T-helper 2 cell treated with Interferon-gamma antibody and Interleukin-4, amounts not matched to agents 5 μg/mL and 100 μg/mL, for 36 hours (primary cell): ENCODE measurements at regions not wholly inside any gene's neighbourhood (a gene's known extent, or its start where the extent isn't known, plus 50 kb on each side); places are given as distances from the start of the nearest gene placed in this dataset.

Source experiments
- DNase-seq: peaks from one replicate; pipeline ENCODE4 v3.0.0; 2021; ENCODE audit warnings: low spot score
- H3K27ac Mint-ChIP-seq: one replicate; pipeline ENCODE4 v1.8.0; 2021; ENCODE audit warnings: mild to moderate bottlenecking, mixed read lengths
- H3K27me3 Mint-ChIP-seq: one replicate; pipeline ENCODE4 v1.8.0; 2021; ENCODE audit warnings: low read depth, mixed read lengths
- H3K36me3 Mint-ChIP-seq: one replicate; pipeline ENCODE4 v1.8.0; 2021; ENCODE audit warnings: low read depth, mixed read lengths
- H3K4me1 Mint-ChIP-seq: one replicate; pipeline ENCODE4 v1.8.0; 2021; ENCODE audit warnings: low read depth, mixed read lengths
- H3K4me3 Mint-ChIP-seq: one replicate; pipeline ENCODE4 v1.8.0; 2022; ENCODE audit warnings: mild to moderate bottlenecking, moderate library complexity, mixed read lengths
- H3K9me3 Mint-ChIP-seq: one replicate; pipeline ENCODE4 v1.8.0; 2021; ENCODE audit warnings: mixed read lengths

DNA sequence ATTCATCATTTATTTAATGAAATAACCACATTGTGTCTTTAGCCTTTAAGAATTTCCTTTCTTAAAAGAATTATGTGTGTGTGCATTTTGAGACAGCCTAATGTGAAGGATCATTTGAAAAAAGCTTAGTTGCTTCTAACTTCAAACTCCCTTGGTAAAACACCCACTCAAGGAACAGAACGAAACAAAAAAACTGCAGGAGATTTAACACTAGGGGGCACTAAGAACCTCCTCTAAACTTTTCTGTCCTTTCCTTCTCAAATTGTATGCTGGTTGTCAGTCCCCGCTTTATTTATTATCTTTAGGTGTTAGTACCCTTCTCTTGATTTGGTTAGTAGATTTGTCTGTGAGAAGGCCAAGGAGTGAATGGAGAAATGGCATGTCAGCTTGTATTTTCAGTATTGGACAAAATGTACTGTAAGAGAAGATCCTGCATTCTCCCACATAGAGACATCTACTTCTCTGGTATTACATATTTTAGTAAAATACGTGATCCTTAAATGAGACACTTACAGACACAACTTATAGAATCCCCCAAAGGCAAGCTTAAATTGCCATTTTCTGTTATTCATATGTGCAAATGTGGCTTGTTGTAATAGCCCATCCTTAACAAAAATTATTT, 229.7 kb downstream of the MRPS30 start:
- DNase-seq: no peak
- Mint-ChIP-seq H3K4me1 (no peaks in the 10 kb centered on the region), H3K27me3 (no peaks in the 10 kb centered on the region), H3K27ac (no peak overlapping the region), H3K36me3 (no peaks in the 10 kb centered on the region), H3K9me3 (no peaks in the 10 kb centered on the region), H3K4me3 (no peak overlapping the region)

DNA sequence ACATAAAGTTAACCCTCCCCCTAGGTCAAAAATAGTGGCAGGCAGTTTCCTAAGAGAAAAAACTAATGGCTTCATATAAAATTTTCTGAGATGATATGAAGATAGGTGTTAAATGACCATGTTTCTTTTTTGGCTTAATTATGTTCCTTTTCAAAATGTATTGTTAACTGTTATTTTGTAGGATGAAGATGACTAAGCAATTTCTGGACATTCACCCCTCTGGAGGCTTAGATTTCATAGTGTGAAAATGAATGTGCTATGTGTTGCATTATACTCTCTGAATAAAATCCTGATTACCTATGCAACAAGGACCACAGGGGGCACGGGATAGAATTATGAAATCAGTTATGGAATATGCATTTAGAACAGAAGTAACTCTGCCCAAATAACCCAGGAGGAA, 233.5 kb downstream of the MRPS30 start:
- H3K4me3 Mint-ChIP-seq: no peak overlapping the region
- H3K4me1 Mint-ChIP-seq: no peaks in the 10 kb centered on the region
- DNase-seq: no peak
- no peaks in the 10 kb centered on the region for H3K27me3 Mint-ChIP-seq
- no peak overlapping the region for H3K27ac Mint-ChIP-seq
- H3K9me3 Mint-ChIP-seq: no peaks in the 10 kb centered on the region
- no peaks in the 10 kb centered on the region for H3K36me3 Mint-ChIP-seq

DNA sequence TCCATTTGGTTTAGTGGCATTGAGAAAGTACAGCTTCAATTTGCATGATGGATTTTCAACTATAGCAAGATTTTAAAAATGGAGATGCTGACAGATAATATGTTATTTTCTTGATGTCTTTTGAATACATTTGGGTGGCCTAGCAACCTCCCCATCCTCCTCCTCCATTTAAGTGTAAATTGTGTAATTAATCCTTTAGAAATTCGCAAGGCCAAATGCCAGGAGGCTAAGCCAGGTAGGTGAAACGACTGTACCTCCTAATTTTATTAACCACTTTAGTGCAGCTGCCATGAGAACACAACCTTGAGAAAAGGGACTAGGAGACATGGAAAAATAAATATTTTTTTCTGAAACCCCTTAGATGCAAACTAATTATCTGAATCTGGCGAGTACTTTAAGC, 248.8 kb downstream of the MRPS30 start:
- H3K4me1 Mint-ChIP-seq: no peaks in the 10 kb centered on the region
- H3K27ac Mint-ChIP-seq: no peak overlapping the region
- H3K27me3 Mint-ChIP-seq: no peaks in the 10 kb centered on the region
- H3K4me3 Mint-ChIP-seq: no peak overlapping the region
- H3K36me3 Mint-ChIP-seq: no peaks in the 10 kb centered on the region
- no peak for DNase-seq
- peaks cover 3% of the 10 kb centered on the region for H3K9me3 Mint-ChIP-seq

DNA sequence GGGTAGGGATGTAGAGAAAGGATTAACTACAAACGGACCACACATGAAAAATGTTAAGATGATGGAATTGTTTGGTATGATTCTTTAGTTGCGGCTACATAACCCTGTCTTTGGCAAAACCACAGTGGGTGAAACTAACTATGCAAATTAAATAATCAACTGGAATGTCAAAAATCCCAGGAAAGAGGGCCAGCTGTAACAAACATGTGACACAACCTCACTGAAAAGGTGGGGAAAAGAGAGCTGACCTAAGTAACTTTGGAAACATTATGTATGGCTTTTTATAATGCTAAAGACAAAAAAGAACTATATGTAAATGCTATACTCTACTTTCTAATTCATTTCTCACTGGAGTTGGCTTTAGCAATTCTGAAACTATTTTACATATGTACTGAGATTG, 252.0 kb downstream of the MRPS30 start:
- Mint-ChIP-seq H3K36me3 (no peaks in the 10 kb centered on the region), H3K27ac (no peak overlapping the region), H3K4me1 (no peaks in the 10 kb centered on the region), H3K4me3 (no peak overlapping the region), H3K9me3 (peaks cover 9% of the 10 kb centered on the region), H3K27me3 (no peaks in the 10 kb centered on the region)
- DNase-seq: no peak

DNA sequence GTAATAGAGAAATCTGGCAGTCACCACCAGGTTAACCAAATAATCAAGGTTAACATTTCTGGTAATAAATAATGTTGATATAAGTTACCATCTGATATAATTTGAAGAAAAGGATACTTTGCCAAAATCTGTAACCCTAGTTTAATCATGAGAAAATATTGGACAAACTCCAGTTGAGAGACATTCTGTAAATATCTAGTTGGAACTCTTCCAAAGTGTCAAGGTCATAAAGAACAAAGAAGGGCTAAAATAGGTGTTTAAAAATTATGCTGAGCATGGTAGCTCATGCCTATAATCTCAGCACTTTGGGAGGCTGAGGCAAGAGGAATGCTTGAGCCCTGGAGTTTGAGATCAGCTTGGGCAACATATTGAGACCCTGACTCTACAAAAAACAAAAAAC, 253.3 kb downstream of the MRPS30 start:
- H3K4me3 Mint-ChIP-seq: no peak overlapping the region

DNA sequence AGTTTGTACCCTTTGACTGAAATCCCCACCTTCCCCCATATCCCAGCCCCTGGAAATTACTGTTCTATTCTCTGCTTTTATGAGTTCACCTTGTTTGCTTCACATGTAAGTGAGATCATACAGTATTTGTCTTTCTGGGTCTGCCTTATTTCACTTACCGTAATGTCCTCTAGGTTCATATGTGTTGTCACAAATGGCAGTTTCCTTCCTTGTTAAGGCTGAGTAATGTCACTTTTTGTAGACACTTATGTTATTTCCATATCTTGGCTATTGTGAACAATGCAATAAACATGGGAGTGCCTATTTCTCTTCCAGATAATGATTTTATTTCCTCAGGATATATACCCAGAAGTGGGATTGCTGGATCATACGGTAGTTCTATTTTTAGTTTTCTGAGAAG, 272.3 kb downstream of the MRPS30 start:
- Mint-ChIP-seq H3K36me3 (no peaks in the 10 kb centered on the region), H3K27me3 (no peaks in the 10 kb centered on the region), H3K4me3 (no peak overlapping the region), H3K27ac (no peak overlapping the region), H3K9me3 (peaks cover 38% of the 10 kb centered on the region), H3K4me1 (no peaks in the 10 kb centered on the region)
- no peak for DNase-seq

More for the DNA sequence above, 253.3 kb downstream of the MRPS30 start:
- no peak for DNase-seq
- no peak overlapping the region for H3K27ac Mint-ChIP-seq
- no peaks in the 10 kb centered on the region for H3K27me3 Mint-ChIP-seq
- no peaks in the 10 kb centered on the region for H3K4me1 Mint-ChIP-seq
- H3K36me3 Mint-ChIP-seq: no peaks in the 10 kb centered on the region
- peaks cover 9% of the 10 kb centered on the region for H3K9me3 Mint-ChIP-seq

DNA sequence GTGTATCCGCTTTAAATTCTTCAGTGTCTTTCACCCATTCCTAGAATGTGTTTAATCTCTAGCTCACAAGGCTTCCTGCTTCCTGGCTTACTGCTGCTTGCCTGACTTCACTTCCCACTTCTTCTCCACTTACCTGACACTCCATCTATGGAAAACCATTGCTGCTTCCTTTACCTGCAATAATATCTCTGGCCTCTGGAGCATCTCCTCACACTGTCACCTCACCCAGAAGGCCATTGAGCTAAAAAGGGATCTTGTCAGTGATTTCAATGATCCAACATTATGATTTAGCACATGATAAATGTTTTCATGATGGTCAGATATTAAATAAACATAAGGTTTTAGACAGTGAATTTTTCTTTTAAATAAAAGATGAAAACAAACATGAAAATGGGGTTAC, 281.1 kb downstream of the MRPS30 start:
- no peak for DNase-seq
- Mint-ChIP-seq H3K27ac (no peak overlapping the region), H3K27me3 (no peaks in the 10 kb centered on the region), H3K9me3 (peaks cover 21% of the 10 kb centered on the region), H3K36me3 (no peaks in the 10 kb centered on the region), H3K4me1 (no peaks in the 10 kb centered on the region), H3K4me3 (no peak overlapping the region)

DNA sequence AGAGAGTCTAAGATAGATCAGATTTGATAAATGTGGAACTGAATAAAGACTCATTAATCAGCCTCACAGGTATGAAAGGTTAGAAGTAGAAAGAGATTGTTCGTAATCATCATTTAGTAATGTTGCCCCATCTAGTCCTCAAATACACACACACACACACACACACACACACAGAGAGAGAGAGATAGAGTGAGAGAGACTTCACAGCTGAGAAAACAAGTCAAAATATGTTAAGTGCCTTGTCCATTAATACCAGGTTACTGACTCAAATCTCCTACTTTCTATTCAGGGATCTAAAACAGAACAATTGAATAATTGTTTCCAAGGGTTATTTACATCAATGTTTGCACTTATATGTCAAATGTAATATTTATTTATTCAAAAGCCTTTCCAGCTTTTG, 284.6 kb downstream of the MRPS30 start:
- Mint-ChIP-seq H3K36me3 (no peaks in the 10 kb centered on the region), H3K27me3 (no peaks in the 10 kb centered on the region), H3K4me1 (no peaks in the 10 kb centered on the region)

DNA sequence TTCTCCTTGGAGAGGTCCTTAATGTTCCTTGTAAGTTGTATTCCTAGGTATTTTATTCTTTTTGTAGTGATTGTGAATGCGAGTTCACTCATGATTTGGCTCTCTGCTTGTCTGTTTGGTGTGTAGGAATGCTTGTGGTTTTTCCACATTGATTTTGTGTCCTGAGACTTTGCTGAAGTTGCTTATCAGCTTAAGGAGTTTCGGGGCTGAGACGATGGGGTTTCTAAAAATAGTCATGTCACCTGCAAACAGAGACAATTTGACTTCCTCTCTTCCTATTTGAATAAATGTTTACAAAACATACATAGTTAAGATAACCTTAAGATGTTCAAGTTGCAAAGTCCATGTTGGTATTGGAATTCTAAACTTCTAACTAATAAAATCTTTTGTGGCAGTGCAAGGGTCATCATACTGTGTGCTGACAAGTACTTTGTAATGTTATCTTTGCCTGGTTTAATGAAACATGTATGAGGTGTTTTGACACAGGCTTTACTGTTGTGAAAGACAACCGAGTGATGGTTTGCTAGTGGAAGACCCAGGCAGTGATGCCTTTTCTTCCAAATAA, 286.2 kb downstream of the MRPS30 start:
- peaks cover 30% of the 10 kb centered on the region for H3K9me3 Mint-ChIP-seq
- H3K36me3 Mint-ChIP-seq: no peaks in the 10 kb centered on the region
- no peaks in the 10 kb centered on the region for H3K27me3 Mint-ChIP-seq
- H3K4me3 Mint-ChIP-seq: no peak overlapping the region
- no peaks in the 10 kb centered on the region for H3K4me1 Mint-ChIP-seq
- H3K27ac Mint-ChIP-seq: no peak overlapping the region
- no peak for DNase-seq

More for the DNA sequence above, 284.6 kb downstream of the MRPS30 start:
- H3K4me3 Mint-ChIP-seq: no peak overlapping the region
- peaks cover 34% of the 10 kb centered on the region for H3K9me3 Mint-ChIP-seq
- no peak overlapping the region for H3K27ac Mint-ChIP-seq
- DNase-seq: no peak

DNA sequence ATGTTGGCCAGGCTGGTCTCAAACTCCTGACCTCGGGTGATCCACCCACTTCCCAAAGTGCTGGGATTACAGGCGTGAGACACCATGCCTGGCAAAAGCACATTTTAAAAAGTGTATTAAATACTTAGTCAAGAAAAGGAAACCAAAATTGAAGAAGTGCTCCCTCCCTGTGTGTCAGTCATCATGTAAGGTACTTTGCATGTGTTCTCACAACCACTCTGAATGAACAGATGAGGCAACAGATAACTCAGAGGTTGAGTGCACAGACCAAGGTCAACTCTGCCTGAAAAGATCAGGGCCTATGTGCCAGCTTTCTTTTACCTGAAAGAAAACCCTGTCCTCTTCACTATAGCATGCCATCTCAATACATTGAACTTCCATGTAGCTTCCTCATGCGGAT, 289.7 kb downstream of the MRPS30 start:
- no peak overlapping the region for H3K4me3 Mint-ChIP-seq
- no peaks in the 10 kb centered on the region for H3K27me3 Mint-ChIP-seq
- H3K4me1 Mint-ChIP-seq: no peaks in the 10 kb centered on the region
- peaks cover 46% of the 10 kb centered on the region for H3K9me3 Mint-ChIP-seq
- no peak for DNase-seq
- H3K27ac Mint-ChIP-seq: no peak overlapping the region
- H3K36me3 Mint-ChIP-seq: no peaks in the 10 kb centered on the region

DNA sequence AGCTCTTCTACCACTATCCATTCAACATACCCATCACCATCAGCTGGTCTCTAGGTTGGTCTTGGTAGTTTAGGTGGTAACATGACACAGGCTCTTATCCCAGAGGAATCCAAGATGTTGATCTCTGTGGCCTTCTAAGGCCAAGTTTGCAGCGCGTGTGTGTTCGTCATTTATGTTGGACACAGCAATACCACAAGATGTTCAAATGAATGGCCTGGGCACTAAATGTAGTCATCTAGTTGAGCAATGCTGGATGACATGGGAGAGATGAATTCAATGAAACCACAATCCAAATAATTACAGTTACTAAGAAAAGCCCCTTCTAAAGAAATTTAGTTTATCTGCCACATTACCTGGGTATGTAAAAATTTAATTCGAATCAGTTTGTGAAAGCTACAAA, 292.4 kb downstream of the MRPS30 start:
- Mint-ChIP-seq H3K4me3 (no peak overlapping the region), H3K9me3 (peaks cover 49% of the 10 kb centered on the region)

DNA sequence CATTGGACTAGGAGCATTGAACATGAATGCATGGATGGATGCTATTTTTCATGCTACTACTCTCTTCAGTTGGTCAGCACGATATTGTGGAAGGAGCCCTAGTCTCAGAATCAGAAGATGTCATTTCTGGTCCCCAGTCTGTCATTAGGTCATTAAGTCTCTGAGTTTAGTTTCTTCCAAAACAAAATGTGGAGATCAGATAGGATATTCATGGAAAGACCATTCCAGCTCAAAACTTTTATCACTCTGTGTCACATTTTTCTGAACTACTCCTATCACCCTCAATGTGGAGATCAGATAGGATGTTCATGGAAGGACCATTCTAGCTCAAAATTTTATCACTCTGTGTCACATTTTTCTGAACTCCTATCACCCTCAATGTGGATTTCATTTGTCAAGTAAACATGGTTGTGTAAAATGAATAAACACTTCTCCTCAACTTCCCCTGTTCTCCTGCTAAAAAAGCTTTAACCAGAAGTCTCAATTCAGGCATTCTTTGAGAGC, 296.8 kb downstream of the MRPS30 start:
- Mint-ChIP-seq H3K36me3 (no peaks in the 10 kb centered on the region), H3K9me3 (peaks cover 42% of the 10 kb centered on the region), H3K27ac (no peak overlapping the region), H3K27me3 (no peaks in the 10 kb centered on the region), H3K4me3 (no peak overlapping the region), H3K4me1 (no peaks in the 10 kb centered on the region)
- DNase-seq: no peak

More for the DNA sequence above, 292.4 kb downstream of the MRPS30 start:
- no peak overlapping the region for H3K27ac Mint-ChIP-seq
- no peaks in the 10 kb centered on the region for H3K27me3 Mint-ChIP-seq
- no peak for DNase-seq
- no peaks in the 10 kb centered on the region for H3K4me1 Mint-ChIP-seq
- H3K36me3 Mint-ChIP-seq: no peaks in the 10 kb centered on the region

DNA sequence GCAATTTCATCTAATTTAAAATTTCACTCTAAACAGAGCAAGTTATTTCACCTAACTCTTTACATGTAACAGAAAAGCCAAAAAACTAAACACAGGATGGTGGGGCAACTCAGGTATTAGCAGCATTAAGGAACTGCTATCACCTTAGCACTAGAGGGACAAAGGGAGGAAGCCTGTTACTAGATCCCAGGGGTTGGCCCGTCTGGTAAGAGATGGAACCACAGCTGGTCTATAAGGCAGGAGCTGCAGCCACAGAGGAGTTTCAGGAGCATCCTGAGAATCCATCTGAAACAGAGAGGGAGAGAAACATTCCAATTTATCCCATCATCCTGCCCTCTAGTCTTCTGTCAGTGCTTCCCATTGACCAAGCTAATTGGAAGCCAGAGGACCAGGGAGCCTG, 300.3 kb downstream of the MRPS30 start:
- no peaks in the 10 kb centered on the region for H3K4me1 Mint-ChIP-seq
- H3K36me3 Mint-ChIP-seq: no peaks in the 10 kb centered on the region
- H3K27ac Mint-ChIP-seq: no peak overlapping the region
- no peaks in the 10 kb centered on the region for H3K27me3 Mint-ChIP-seq
- H3K9me3 Mint-ChIP-seq: peaks cover 23% of the 10 kb centered on the region
- DNase-seq: no peak
- H3K4me3 Mint-ChIP-seq: no peak overlapping the region

DNA sequence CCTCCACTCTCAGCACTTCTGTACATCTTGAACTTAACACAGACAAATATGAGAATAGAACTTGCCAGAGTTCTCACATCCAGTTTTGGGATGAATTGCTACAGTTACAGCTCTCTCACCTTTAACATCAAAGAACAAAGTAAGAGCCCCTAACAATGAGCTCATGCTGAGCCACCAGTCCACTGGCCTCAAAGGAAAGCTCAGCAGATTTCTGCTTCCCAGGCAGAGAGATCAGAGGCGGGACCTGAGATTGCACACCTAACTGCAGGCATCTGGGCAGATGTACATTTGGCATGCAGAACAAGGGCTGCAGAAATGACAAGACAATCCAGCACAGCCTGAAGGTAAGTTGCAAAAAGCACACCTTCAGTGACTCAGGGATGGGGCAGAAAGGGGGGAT, 300.9 kb downstream of the MRPS30 start:
- Mint-ChIP-seq H3K36me3 (no peaks in the 10 kb centered on the region), H3K4me1 (no peaks in the 10 kb centered on the region), H3K27me3 (no peaks in the 10 kb centered on the region), H3K9me3 (peaks cover 25% of the 10 kb centered on the region), H3K4me3 (no peak overlapping the region), H3K27ac (no peak overlapping the region)
- DNase-seq: no peak

DNA sequence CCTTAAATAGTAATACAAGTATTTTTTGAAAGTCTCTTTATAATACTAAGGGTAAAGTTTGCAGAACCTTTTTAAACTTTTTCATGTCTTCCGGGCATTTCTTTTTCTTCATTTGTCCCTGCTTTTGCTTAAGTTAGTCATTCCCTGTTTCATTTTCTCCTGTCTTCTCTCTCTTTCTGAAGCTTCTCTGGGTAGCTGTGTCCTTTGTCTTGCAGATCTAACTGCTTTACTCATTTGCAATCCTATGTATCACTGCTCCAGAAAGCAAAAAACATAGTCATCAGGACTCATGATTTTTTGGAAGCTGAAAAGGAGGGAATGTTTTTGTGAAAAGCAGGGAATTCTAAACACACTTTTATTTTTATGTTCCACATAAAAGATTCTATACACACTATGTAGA, 301.7 kb downstream of the MRPS30 start:
- Mint-ChIP-seq H3K27ac (no peak overlapping the region), H3K9me3 (peaks cover 22% of the 10 kb centered on the region), H3K27me3 (no peaks in the 10 kb centered on the region)

More for the DNA sequence above, 301.7 kb downstream of the MRPS30 start:
- DNase-seq: no peak
- no peaks in the 10 kb centered on the region for H3K36me3 Mint-ChIP-seq
- H3K4me3 Mint-ChIP-seq: no peak overlapping the region
- H3K4me1 Mint-ChIP-seq: no peaks in the 10 kb centered on the region
